Esophagus muscularis mucosa (tissue), 4 donors: ENCODE measurements at regions not wholly inside any gene's neighbourhood (a gene's known extent, or its start where the extent isn't known, plus 50 kb on each side); places are given as distances from the start of the nearest gene placed in this dataset.
A peak's percentile ranks its signal among the peaks of the same experiment; 100 is the strongest.

Source experiments
- DNase-seq: peaks from one replicate; pipeline ENCODE4 v3.0.0-alpha.2; 2017; ENCODE audit errors: extremely low spot score
- H3K27ac ChIP-seq, 4 donors: fragments of 200-600 bp; sonication (generic); replicated peaks in 1 of 4; 1 replicate in 3 of 4; 2 replicates in 1 of 4; pipeline ENCODE4 v1.5.1; 2016 to 2019; ENCODE audit warnings: mild to moderate bottlenecking in 1 of 4
- H3K27me3 ChIP-seq, 4 donors: fragments of 200-600 bp; sonication (generic); one replicate each; pipeline versions ENCODE4 v1.5.1 to v1.6.0; 2016 to 2019
- H3K36me3 ChIP-seq, 4 donors: fragments of 200-600 bp; sonication (generic); one replicate each; pipeline ENCODE4 v1.5.1; 2016 to 2019
- H3K4me1 ChIP-seq, 4 donors: fragments of 200-600 bp; sonication (generic); one replicate each; pipeline ENCODE4 v1.5.1; 2016 to 2019
- H3K4me3 ChIP-seq, 4 donors: fragments of 200-600 bp; sonication (generic); 1 replicate in 2 of 4; 2 replicates in 2 of 4; pipeline ENCODE4 v1.5.1; 2016 to 2019; ENCODE audit warnings: mild to moderate bottlenecking in 4 of 4, moderate library complexity in 1 of 4
- H3K9me3 ChIP-seq, 4 donors: fragments of 200-600 bp; sonication (generic); 1 replicate in 3 of 4; 2 replicates in 1 of 4; pipeline ENCODE4 v1.5.1; 2016 to 2019
- EP300 ChIP-seq: sonication (generic); formaldehyde crosslinking; IDR thresholded peaks from one replicate; pipeline ENCODE4 v1.6.1; 2017; ENCODE audit warnings: antibody characterized with exemption
- POLR2A ChIP-seq: fragments of 450-650 bp; IDR thresholded peaks from one replicate; pipeline ENCODE4 v1.6.1; 2017; ENCODE audit warnings: antibody characterized with exemption, moderate library complexity, mild to moderate bottlenecking, low read depth
- POLR2AphosphoS5 ChIP-seq, 2 donors: sonication (generic); formaldehyde crosslinking; IDR thresholded peaks; one replicate each; pipeline ENCODE4 v1.6.1; 2017; ENCODE audit warnings: antibody characterized with exemption in 2 of 2
- WGBS: methylation state at CpG from one replicate; pipeline ENCODE4 v1.1.5; 2018; 5-methylcytosine and 5-hydroxymethylcytosine counted together
- intact Hi-C: fragments of 100-400 bp; cut with DNase I; formaldehyde crosslinking; loops from one replicate; pipeline ENCODE4 v1.15.1; 2023
- TF ChIP-seq, protein P1 (sequence below), 3 experiments: fragments of 200-600 bp in 2 of 3; fragments of 450-650 bp in 1 of 3; sonication (generic) in 2 of 3; IDR thresholded peaks; one replicate each; pipeline ENCODE4 v1.5.1; 2017 to 2019; ENCODE audit warnings: antibody characterized with exemption in 3 of 3, mild to moderate bottlenecking in 2 of 3, moderate library complexity in 1 of 3

GRCh38 chr6:815348-815738, 122.4 kb upstream of the EXOC2 start:
- no peaks in the 10 kb centered on the region for H3K27me3 ChIP-seq
- H3K4me1 ChIP-seq = peaks cover 5 to 71% (median 53%) of the 10 kb centered on the region in 4 donors
- no peak overlapping the region for H3K4me3 ChIP-seq
- WGBS = 71% methylated on average over 3 of the region's 3 CpGs
- peak overlapping the region; percentile 67 to 78 (median 72) for H3K27ac ChIP-seq
- no peaks in the 10 kb centered on the region for H3K9me3 ChIP-seq
- DNase-seq = no peak
- TF ChIP-seq, protein P1, sequence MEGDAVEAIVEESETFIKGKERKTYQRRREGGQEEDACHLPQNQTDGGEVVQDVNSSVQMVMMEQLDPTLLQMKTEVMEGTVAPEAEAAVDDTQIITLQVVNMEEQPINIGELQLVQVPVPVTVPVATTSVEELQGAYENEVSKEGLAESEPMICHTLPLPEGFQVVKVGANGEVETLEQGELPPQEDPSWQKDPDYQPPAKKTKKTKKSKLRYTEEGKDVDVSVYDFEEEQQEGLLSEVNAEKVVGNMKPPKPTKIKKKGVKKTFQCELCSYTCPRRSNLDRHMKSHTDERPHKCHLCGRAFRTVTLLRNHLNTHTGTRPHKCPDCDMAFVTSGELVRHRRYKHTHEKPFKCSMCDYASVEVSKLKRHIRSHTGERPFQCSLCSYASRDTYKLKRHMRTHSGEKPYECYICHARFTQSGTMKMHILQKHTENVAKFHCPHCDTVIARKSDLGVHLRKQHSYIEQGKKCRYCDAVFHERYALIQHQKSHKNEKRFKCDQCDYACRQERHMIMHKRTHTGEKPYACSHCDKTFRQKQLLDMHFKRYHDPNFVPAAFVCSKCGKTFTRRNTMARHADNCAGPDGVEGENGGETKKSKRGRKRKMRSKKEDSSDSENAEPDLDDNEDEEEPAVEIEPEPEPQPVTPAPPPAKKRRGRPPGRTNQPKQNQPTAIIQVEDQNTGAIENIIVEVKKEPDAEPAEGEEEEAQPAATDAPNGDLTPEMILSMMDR (IDR thresholded peaks at IDR 0.05) = peak in 2 of 3 experiments; percentile 15 to 31
- no peak for TF ChIP-seq EP300
- H3K36me3 ChIP-seq = no peaks in the 10 kb centered on the region
- intact Hi-C loops = no loop called here

DNA sequence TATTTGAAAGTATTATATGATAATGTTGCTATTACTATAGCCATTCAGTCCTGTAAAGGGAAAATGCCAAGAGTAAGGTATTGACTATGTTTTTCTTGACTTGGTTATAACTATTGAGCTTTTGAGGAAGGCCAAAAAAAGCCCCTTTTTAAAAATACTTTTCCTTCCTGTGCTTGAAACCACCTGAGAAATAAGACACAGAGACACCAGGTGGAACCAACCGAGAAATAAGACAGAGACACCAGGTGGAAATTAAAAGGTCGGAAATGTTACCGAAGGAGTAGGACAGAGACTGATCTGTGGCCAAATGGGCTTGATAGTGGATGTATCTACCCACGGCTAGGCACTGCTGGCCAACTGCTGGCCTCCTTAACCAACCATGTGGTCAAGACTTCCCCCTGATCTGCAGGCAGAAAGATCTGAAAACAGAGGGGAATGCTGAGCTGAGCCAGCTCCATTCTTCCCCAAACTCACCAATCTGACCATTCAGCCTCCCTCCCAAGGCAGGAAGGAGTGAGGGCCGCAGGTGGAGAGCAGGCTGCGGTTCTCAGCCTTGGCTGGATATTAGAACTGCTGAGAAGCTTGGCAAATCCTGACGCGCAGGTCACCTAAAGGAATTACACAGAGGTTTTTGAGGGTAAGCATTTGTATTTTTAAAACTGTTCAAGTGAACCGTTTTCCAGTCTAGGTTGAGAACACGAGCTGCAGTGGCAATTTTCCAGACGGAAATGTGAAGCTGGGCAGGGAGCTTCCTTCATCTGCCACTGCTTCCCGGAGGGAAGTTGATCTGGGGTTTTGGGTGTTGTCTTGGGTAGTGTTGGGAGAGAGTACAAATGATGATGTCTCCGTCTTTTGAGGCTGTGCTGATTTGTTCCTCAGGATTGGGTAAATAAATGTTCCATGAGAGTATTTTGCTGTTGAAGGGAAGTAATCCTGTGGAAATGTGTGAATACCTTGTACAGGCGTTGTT, 121.7 kb upstream of the EXOC2 start:
- 51% methylated on average over 14 of the region's 14 CpGs for WGBS
- no peak overlapping the region for H3K4me3 ChIP-seq
- peaks cover 5 to 64% (median 50%) of the 10 kb centered on the region in 4 donors for H3K4me1 ChIP-seq
- TF ChIP-seq, protein P1 (IDR thresholded peaks at IDR 0.05) = no peak
- TF ChIP-seq POLR2A (no peak), POLR2AphosphoS5 (IDR thresholded peaks at IDR 0.05) (no peak), EP300 (no peak)
- no peaks in the 10 kb centered on the region for H3K9me3 ChIP-seq
- DNase-seq = no peak
- H3K27ac ChIP-seq = peak overlapping the region; percentile 67 to 78 (median 72)
- intact Hi-C loops = no loop called here
- H3K36me3 ChIP-seq = no peaks in the 10 kb centered on the region
- H3K27me3 ChIP-seq = no peaks in the 10 kb centered on the region

GRCh38 chr6:811831-812230, 118.9 kb upstream of the EXOC2 start:
- Histone ChIP-seq H3K36me3 (no peaks in the 10 kb centered on the region), H3K4me1 (peaks cover 5 to 46% (median 36%) of the 10 kb centered on the region in 4 donors), H3K27me3 (no peaks in the 10 kb centered on the region), H3K27ac (no peak overlapping the region), H3K9me3 (no peaks in the 10 kb centered on the region), H3K4me3 (no peak overlapping the region)
- intact Hi-C loops = no loop called here
- DNase-seq = no peak
- no peak for TF ChIP-seq POLR2AphosphoS5 (IDR thresholded peaks at IDR 0.05)
- no peak for TF ChIP-seq EP300
- no peak for TF ChIP-seq POLR2A
- TF ChIP-seq, protein P1 (IDR thresholded peaks at IDR 0.05) = no peak
- WGBS = 33% methylated on average over 2 of the region's 2 CpGs

DNA sequence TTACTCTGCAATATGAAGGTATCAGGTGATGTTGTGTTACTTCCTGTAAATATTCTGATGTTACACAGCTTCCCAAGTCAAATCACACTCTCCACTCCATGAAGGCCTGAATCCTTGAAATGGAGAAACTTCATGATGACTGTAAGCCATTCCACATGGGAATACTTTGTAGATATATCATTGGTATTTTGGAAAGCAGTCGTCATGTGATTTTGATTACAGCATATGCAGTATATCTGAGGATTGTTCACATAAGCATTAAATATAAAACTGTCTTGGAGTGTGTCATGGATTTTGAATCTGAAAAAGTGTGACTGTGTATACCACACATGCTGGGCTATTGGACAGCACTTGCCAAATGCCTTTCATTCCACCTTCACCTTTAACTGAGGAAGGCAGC, 118.3 kb upstream of the EXOC2 start:
- Histone ChIP-seq H3K4me1 (peaks cover 5 to 40% (median 36%) of the 10 kb centered on the region in 4 donors), H3K4me3 (no peak overlapping the region), H3K9me3 (no peaks in the 10 kb centered on the region), H3K27me3 (no peaks in the 10 kb centered on the region), H3K36me3 (no peaks in the 10 kb centered on the region), H3K27ac (no peak overlapping the region)
- TF ChIP-seq POLR2AphosphoS5 (IDR thresholded peaks at IDR 0.05) (no peak), POLR2A (no peak), EP300 (no peak)
- TF ChIP-seq, protein P1 (IDR thresholded peaks at IDR 0.05) = no peak
- intact Hi-C loops = no loop called here
- no peak for DNase-seq
- WGBS = 69% methylated on average over 1 of the region's 1 CpG
